CD4-positive, alpha-beta T cell (primary cell): ENCODE measurements at regions not wholly inside any gene's neighbourhood (a gene's known extent, or its start where the extent isn't known, plus 50 kb on each side); places are given as distances from the start of the nearest gene placed in this dataset.

ENCODE experiments used
- ATAC-seq: fragments of 200-7000 bp; cut with Tn5 transposase; one replicate; pipeline ENCODE4 v1.10.0; 2022; ENCODE audit warnings: mild to moderate bottlenecking; ENCODE audit not compliant: poor library complexity
- CTCF ChIA-PET: fragments of 350-600 bp; sonication (Branson Sonifier 250); formaldehyde crosslinking; loops from one replicate; lab custom pipeline; 2021; ENCODE audit warnings: antibody characterized with exemption, inconsistent platforms; lab: Charles Lee
- POLR2A ChIA-PET: fragments of 350-600 bp; sonication (Branson Sonifier 250); formaldehyde crosslinking; loops from one replicate; lab custom pipeline; 2021; ENCODE audit warnings: antibody characterized with exemption, inconsistent platforms; lab: Charles Lee
- DNase-seq, 14 experiments: peaks; one replicate each; pipeline ENCODE4 v3.0.0-alpha.2; 2013 to 2020; ENCODE audit warnings: mixed read lengths in 2 of 14
- H3K27ac ChIP-seq, 2 donors: one replicate each; pipeline versions ENCODE4 v1.5.1 to v1.7.0; 2013; ENCODE audit warnings: low read length in 2 of 2, low read depth in 1 of 2, mild to moderate bottlenecking in 1 of 2
- H3K27me3 ChIP-seq, 2 experiments: 1 replicate in 1 of 2; 2 replicates in 1 of 2; pipeline versions ENCODE4 v1.6.1 to v1.7.0; 2013; ENCODE audit warnings: low read length in 2 of 2, control low read depth in 1 of 2, mild to moderate bottlenecking in 1 of 2, moderate library complexity in 1 of 2; ENCODE audit not compliant: insufficient read depth in 2 of 2, control insufficient read depth in 1 of 2
- H3K36me3 ChIP-seq: one replicate; pipeline ENCODE4 v1.6.1; 2013; ENCODE audit warnings: low read length, control low read depth; ENCODE audit not compliant: insufficient read depth
- H3K4me1 ChIP-seq: one replicate; pipeline ENCODE4 v1.6.1; 2013; ENCODE audit warnings: low read length, control low read depth; ENCODE audit not compliant: insufficient read depth
- H3K4me3 ChIP-seq: one replicate; pipeline ENCODE4 v1.5.1; 2013; ENCODE audit warnings: mild to moderate bottlenecking, low read length, moderate library complexity
- H3K9me3 ChIP-seq, 2 experiments: 1 replicate in 1 of 2; 2 replicates in 1 of 2; pipeline versions ENCODE4 v1.6.1 to v1.7.0; 2013; ENCODE audit warnings: low read length in 2 of 2, mild to moderate bottlenecking in 2 of 2, control low read depth in 1 of 2, moderate library complexity in 1 of 2; ENCODE audit not compliant: control insufficient read depth in 1 of 2, insufficient read depth in 1 of 2
- H3K27ac Mint-ChIP-seq: one replicate; pipeline ENCODE4 v1.8.0; 2020; ENCODE audit warnings: mixed read lengths
- H3K27me3 Mint-ChIP-seq: one replicate; pipeline ENCODE4 v1.8.0; 2021; ENCODE audit warnings: mixed read lengths
- H3K36me3 Mint-ChIP-seq: one replicate; pipeline ENCODE4 v1.8.0; 2021; ENCODE audit warnings: low read depth, mixed read lengths
- H3K4me1 Mint-ChIP-seq: one replicate; pipeline ENCODE4 v1.8.0; 2021; ENCODE audit warnings: low read depth, mixed read lengths
- H3K4me3 Mint-ChIP-seq: one replicate; pipeline ENCODE4 v1.8.0; 2020; ENCODE audit warnings: mild to moderate bottlenecking, mixed read lengths
- H3K9me3 Mint-ChIP-seq: one replicate; pipeline ENCODE4 v1.8.0; 2020; ENCODE audit warnings: mixed read lengths
- CTCF ChIP-seq: fragments of 200-600 bp; IDR thresholded peaks from one replicate; pipeline ENCODE4 v1.8.0; 2022; ENCODE audit warnings: antibody characterized with exemption, mild to moderate bottlenecking
- intact Hi-C, 2 experiments: fragments of 100-400 bp; cut with DNase I in 1 of 2; cut with micrococcal nuclease in 1 of 2; formaldehyde crosslinking; loops; one replicate each; pipeline versions ENCODE4 v1.15.1 to v1.9.0; 2023 to 2025; cut with DNase I, micrococcal nuclease

GRCh38 chr5:110008131-110008530, 318.4 kb downstream of the MAN2A1 start:
- Mint-ChIP-seq H3K36me3 (no peaks in the 10 kb centered on the region), H3K4me1 (no peaks in the 10 kb centered on the region), H3K27me3 (no peaks in the 10 kb centered on the region), H3K4me3 (no peak overlapping the region), H3K27ac (no peak overlapping the region), H3K9me3 (no peaks in the 10 kb centered on the region)
- no peak overlapping the region for H3K27ac ChIP-seq
- no peak for ATAC-seq
- POLR2A ChIA-PET = no interaction called here
- intact Hi-C loops = no loop called here
- no peaks in the 10 kb centered on the region for H3K9me3 ChIP-seq
- no peaks in the 10 kb centered on the region for H3K4me1 ChIP-seq
- no peaks in the 10 kb centered on the region for H3K27me3 ChIP-seq
- H3K36me3 ChIP-seq = no peaks in the 10 kb centered on the region
- no peak overlapping the region for H3K4me3 ChIP-seq
- CTCF ChIA-PET = no interaction called here
- no peak for TF ChIP-seq CTCF
- no peak for DNase-seq

- no peak for DNase-seq
- Mint-ChIP-seq H3K27me3 (no peaks in the 10 kb centered on the region), H3K9me3 (no peaks in the 10 kb centered on the region), H3K4me1 (no peaks in the 10 kb centered on the region), H3K27ac (no peak overlapping the region), H3K36me3 (no peaks in the 10 kb centered on the region), H3K4me3 (no peak overlapping the region)
- Histone ChIP-seq H3K27ac (no peak overlapping the region), H3K4me1 (no peaks in the 10 kb centered on the region), H3K4me3 (no peak overlapping the region), H3K9me3 (no peaks in the 10 kb centered on the region), H3K27me3 (no peaks in the 10 kb centered on the region), H3K36me3 (no peaks in the 10 kb centered on the region)
- intact Hi-C loops = no loop called here
- no peak for TF ChIP-seq CTCF
- ATAC-seq = no peak
- ChIA-PET POLR2A (no interaction called here), CTCF (interaction anchor here (0.5 to 0.8 kb wide), 2 partner anchors 9 to 349 kb away, joined by 3 read pairs; no protein-coding TSS in a partner anchor)
These were observed 322.4 kb downstream of the MAN2A1 start for GRCh38 chr5:110012145-110012544.

- no peaks in the 10 kb centered on the region for H3K27me3 Mint-ChIP-seq
- H3K36me3 ChIP-seq = no peaks in the 10 kb centered on the region
- no peak overlapping the region for H3K4me3 Mint-ChIP-seq
- H3K27me3 ChIP-seq = no peaks in the 10 kb centered on the region
- ChIA-PET POLR2A (no interaction called here), CTCF (no interaction called here)
- TF ChIP-seq CTCF = no peak
- ATAC-seq (no peak), DNase-seq (no peak)
- H3K4me3 ChIP-seq = no peak overlapping the region
- H3K9me3 ChIP-seq = no peaks in the 10 kb centered on the region
- H3K27ac ChIP-seq = no peak overlapping the region
- H3K27ac Mint-ChIP-seq = no peak overlapping the region
- no peaks in the 10 kb centered on the region for H3K9me3 Mint-ChIP-seq
- no peaks in the 10 kb centered on the region for H3K4me1 ChIP-seq
- no peaks in the 10 kb centered on the region for H3K4me1 Mint-ChIP-seq
- intact Hi-C loops = no loop called here
- no peaks in the 10 kb centered on the region for H3K36me3 Mint-ChIP-seq
These were observed 323.3 kb downstream of the MAN2A1 start for GRCh38 chr5:110013017-110013416.
